ENCODE measurements at regions not wholly inside any gene's neighbourhood (a gene's known extent, or its start where the extent isn't known, plus 50 kb on each side); places are given as distances from the start of the nearest gene placed in this dataset.

GRCh38 chr5:125298746-125299379 is 552.4 kb upstream of the ZNF608 start:
- no peak for DNase-seq
- H3K4me1 ChIP-seq (ENCODE audit: insufficient read depth, low read length) = no peaks in the 10 kb centered on the region
- H3K4me3 Mint-ChIP-seq = no peak overlapping the region
- H3K9me3 ChIP-seq (ENCODE audit: control insufficient read depth in 1 of 2, insufficient read depth in 1 of 2, low read length in 2 of 2) = no peaks in the 10 kb centered on the region
- ChIA-PET POLR2A (no interaction called here), CTCF (no interaction called here)
- H3K27me3 ChIP-seq (ENCODE audit: control insufficient read depth in 1 of 2, insufficient read depth in 2 of 2, low read length in 2 of 2) = no peaks in the 10 kb centered on the region
- H3K4me1 Mint-ChIP-seq (ENCODE audit: low read depth) = no peaks in the 10 kb centered on the region
- H3K27ac ChIP-seq (ENCODE audit: low read depth in 1 of 2, low read length in 2 of 2) = no peak overlapping the region
- no peaks in the 10 kb centered on the region for H3K36me3 ChIP-seq (ENCODE audit: insufficient read depth, low read length)
- no peaks in the 10 kb centered on the region for H3K9me3 Mint-ChIP-seq
- no peak for ATAC-seq (ENCODE audit: poor library complexity)
- intact Hi-C loops (cut with DNase I, micrococcal nuclease) = no loop called here
- H3K27ac Mint-ChIP-seq = no peak overlapping the region
- H3K36me3 Mint-ChIP-seq (ENCODE audit: low read depth) = no peaks in the 10 kb centered on the region
- no peak for TF ChIP-seq CTCF (IDR thresholded peaks at IDR 0.05)
- no peaks in the 10 kb centered on the region for H3K27me3 Mint-ChIP-seq
- no peak overlapping the region for H3K4me3 ChIP-seq (ENCODE audit: low read length)

GRCh38 chr5:125301711-125302110 is 555.3 kb upstream of the ZNF608 start:
- Histone ChIP-seq H3K27ac (ENCODE audit: low read depth in 1 of 2, low read length in 2 of 2) (no peak overlapping the region), H3K4me3 (ENCODE audit: low read length) (no peak overlapping the region), H3K4me1 (ENCODE audit: insufficient read depth, low read length) (no peaks in the 10 kb centered on the region), H3K27me3 (ENCODE audit: control insufficient read depth in 1 of 2, insufficient read depth in 2 of 2, low read length in 2 of 2) (no peaks in the 10 kb centered on the region), H3K9me3 (ENCODE audit: control insufficient read depth in 1 of 2, insufficient read depth in 1 of 2, low read length in 2 of 2) (no peaks in the 10 kb centered on the region), H3K36me3 (ENCODE audit: insufficient read depth, low read length) (no peaks in the 10 kb centered on the region)
- H3K27ac Mint-ChIP-seq = no peak overlapping the region
- ChIA-PET POLR2A (no interaction called here), CTCF (no interaction called here)
- TF ChIP-seq CTCF (IDR thresholded peaks at IDR 0.05) = no peak
- intact Hi-C loops (cut with DNase I, micrococcal nuclease) = no loop called here
- DNase-seq = no peak
- H3K36me3 Mint-ChIP-seq (ENCODE audit: low read depth) = no peaks in the 10 kb centered on the region
- H3K9me3 Mint-ChIP-seq = no peaks in the 10 kb centered on the region
- H3K4me3 Mint-ChIP-seq = no peak overlapping the region
- no peaks in the 10 kb centered on the region for H3K4me1 Mint-ChIP-seq (ENCODE audit: low read depth)
- ATAC-seq (ENCODE audit: poor library complexity) = no peak
- H3K27me3 Mint-ChIP-seq = no peaks in the 10 kb centered on the region

DNA sequence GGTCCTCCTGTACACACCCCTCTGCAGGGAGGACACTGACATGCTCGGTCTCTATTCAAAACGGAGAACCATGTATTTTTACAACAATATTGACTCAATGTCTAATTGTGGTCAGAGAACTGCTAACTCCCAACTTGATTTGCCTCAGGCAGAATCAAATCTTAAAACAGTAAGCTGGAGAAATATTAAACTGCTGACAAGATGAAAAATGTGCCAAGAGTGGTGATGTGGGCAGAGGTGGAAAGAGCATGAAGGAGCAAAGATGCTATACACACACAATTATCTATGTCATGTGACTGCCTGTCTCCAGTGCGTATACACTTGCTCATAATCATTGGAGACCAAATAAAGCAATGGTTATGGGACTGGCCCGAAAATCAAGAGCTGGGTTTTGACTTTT is 556.1 kb upstream of the ZNF608 start:
- DNase-seq = no peak
- no peak for TF ChIP-seq CTCF (IDR thresholded peaks at IDR 0.05)
- H3K9me3 ChIP-seq (ENCODE audit: control insufficient read depth in 1 of 2, insufficient read depth in 1 of 2, low read length in 2 of 2) = peaks cover 0 to 4% of the 10 kb centered on the region in 2 experiments
- H3K9me3 Mint-ChIP-seq = peaks cover 2% of the 10 kb centered on the region
- H3K36me3 Mint-ChIP-seq (ENCODE audit: low read depth) = no peaks in the 10 kb centered on the region
- no peaks in the 10 kb centered on the region for H3K36me3 ChIP-seq (ENCODE audit: insufficient read depth, low read length)
- ChIA-PET CTCF (no interaction called here), POLR2A (no interaction called here)
- no peaks in the 10 kb centered on the region for H3K4me1 ChIP-seq (ENCODE audit: insufficient read depth, low read length)
- no peak for ATAC-seq (ENCODE audit: poor library complexity)
- intact Hi-C loops (cut with DNase I, micrococcal nuclease) = no loop called here
- no peak overlapping the region for H3K27ac Mint-ChIP-seq
- no peaks in the 10 kb centered on the region for H3K27me3 ChIP-seq (ENCODE audit: control insufficient read depth in 1 of 2, insufficient read depth in 2 of 2, low read length in 2 of 2)
- H3K4me3 Mint-ChIP-seq = no peak overlapping the region
- no peak overlapping the region for H3K4me3 ChIP-seq (ENCODE audit: low read length)
- no peak overlapping the region for H3K27ac ChIP-seq (ENCODE audit: low read depth in 1 of 2, low read length in 2 of 2)
- H3K27me3 Mint-ChIP-seq = no peaks in the 10 kb centered on the region
- no peaks in the 10 kb centered on the region for H3K4me1 Mint-ChIP-seq (ENCODE audit: low read depth)

All from CD4-positive, alpha-beta T cell (primary cell).